Mammary epithelial cell (primary cell): ENCODE measurements at regions not wholly inside any gene's neighbourhood (a gene's known extent, or its start where the extent isn't known, plus 50 kb on each side); places are given as distances from the start of the nearest gene placed in this dataset.

Experiments used
- CTCF ChIP-seq, 2 donors: IDR thresholded peaks in 1 of 2; conservative IDR thresholded peaks in 1 of 2; 2 replicates each; pipeline ENCODE4 v1.5.1; 2011 to 2012; ENCODE audit warnings: inconsistent platforms in 2 of 2, low read length in 2 of 2, mild to moderate bottlenecking in 2 of 2, control low read depth in 1 of 2, low read depth in 1 of 2; ENCODE audit not compliant: insufficient read depth in 1 of 2; ENCODE audit errors: extremely low read depth in 1 of 2
- EZH2 ChIP-seq: IDR thresholded peaks from 2 replicates; pipeline ENCODE4 v1.6.1; 2012; ENCODE audit warnings: low read length, inconsistent platforms, borderline replicate concordance

- TF ChIP-seq CTCF (conservative IDR thresholded peaks at IDR 0.05 in 1 of 2, IDR thresholded peaks at IDR 0.05 in 1 of 2; ENCODE audit: extremely low read depth in 1 of 2, insufficient read depth in 1 of 2, low read depth in 1 of 2, low read length in 2 of 2) (no peak), EZH2 (no peak)
These were observed 64.7 kb upstream of the RAB6C start for GRCh38 chr2:129914538-129915302.
